ENCODE measurements at regions not wholly inside any gene's neighbourhood (a gene's known extent, or its start where the extent isn't known, plus 50 kb on each side); places are given as distances from the start of the nearest gene placed in this dataset.
A peak's percentile ranks its signal among the peaks of the same experiment; 100 is the strongest.

- Mint-ChIP-seq H3K9me3 (peaks cover 0 to 3% (median 0%) of the 10 kb centered on the region in 7 donors), H3K36me3 (no peaks in the 10 kb centered on the region), H3K4me3 (no peak overlapping the region), H3K27ac (no peak overlapping the region), H3K27me3 (ENCODE audit: low read depth in 3 of 3) (peaks cover 0 to 6% (median 2%) of the 10 kb centered on the region in 3 donors), H3K4me1 (peaks cover 10% of the 10 kb centered on the region)
- H3K9me3 ChIP-seq (replicated peaks in 1 of 2; ENCODE audit: control insufficient read depth in 1 of 2, insufficient read depth in 1 of 2, low read length in 2 of 2), result no peaks in the 10 kb centered on the region
- no peak for TF ChIP-seq CTCF (IDR thresholded peaks at IDR 0.05)
- H2AFZ ChIP-seq (ENCODE audit: insufficient read depth, low read depth, low read length, poor library complexity, severe bottlenecking), result no peak overlapping the region
- no peak overlapping the region for H3K9ac ChIP-seq (ENCODE audit: insufficient read depth, low read length, poor library complexity, severe bottlenecking)
- H3K4me1 ChIP-seq (ENCODE audit: control insufficient read depth in 1 of 2, insufficient read depth in 2 of 2, low read length in 2 of 2), result no peaks in the 10 kb centered on the region
- H3K27me3 ChIP-seq (ENCODE audit: control insufficient read depth in 2 of 2, insufficient read depth in 2 of 2, low read length in 2 of 2), result no peaks in the 10 kb centered on the region
- no peaks in the 10 kb centered on the region for H4K20me1 ChIP-seq (ENCODE audit: insufficient read depth, low read length)
- intact Hi-C loops (cut with micrococcal nuclease), result no loop called here
- no peak overlapping the region for H3K4me3 ChIP-seq (replicated peaks in 1 of 3; ENCODE audit: low read depth in 2 of 3, low read length in 3 of 3)
- DNase-seq, result no peak
- H3K79me2 ChIP-seq (ENCODE audit: insufficient read depth, low read length), result no peaks in the 10 kb centered on the region
- no peak overlapping the region for H3K27ac ChIP-seq (ENCODE audit: low read depth in 1 of 2, low read length in 2 of 2)
- 36% methylated on average over 4 of the region's 4 CpGs for WGBS (ENCODE audit: insufficient coverage)
- H3K36me3 ChIP-seq (replicated peaks in 1 of 2; ENCODE audit: control insufficient read depth in 1 of 2, insufficient read depth in 2 of 2, low read length in 2 of 2), result no peaks in the 10 kb centered on the region
- H3K4me2 ChIP-seq (replicated peaks; ENCODE audit: extremely low read depth, low read length, poor library complexity, severe bottlenecking), result no peak overlapping the region
These were observed 110.4 kb upstream of the KL start for GRCh38 chr13:32905864-32906180.

GRCh38 chr13:32907211-32907610 is 109.0 kb upstream of the KL start:
- Histone ChIP-seq H3K79me2 (ENCODE audit: insufficient read depth, low read length) (no peaks in the 10 kb centered on the region), H3K9me3 (replicated peaks in 1 of 2; ENCODE audit: control insufficient read depth in 1 of 2, insufficient read depth in 1 of 2, low read length in 2 of 2) (no peaks in the 10 kb centered on the region), H3K27me3 (ENCODE audit: control insufficient read depth in 2 of 2, insufficient read depth in 2 of 2, low read length in 2 of 2) (no peaks in the 10 kb centered on the region), H3K36me3 (replicated peaks in 1 of 2; ENCODE audit: control insufficient read depth in 1 of 2, insufficient read depth in 2 of 2, low read length in 2 of 2) (no peaks in the 10 kb centered on the region), H4K20me1 (ENCODE audit: insufficient read depth, low read length) (no peaks in the 10 kb centered on the region), H2AFZ (ENCODE audit: insufficient read depth, low read depth, low read length, poor library complexity, severe bottlenecking) (no peak overlapping the region), H3K9ac (ENCODE audit: insufficient read depth, low read length, poor library complexity, severe bottlenecking) (no peak overlapping the region), H3K4me3 (replicated peaks in 1 of 3; ENCODE audit: low read depth in 2 of 3, low read length in 3 of 3) (no peak overlapping the region), H3K4me1 (ENCODE audit: control insufficient read depth in 1 of 2, insufficient read depth in 2 of 2, low read length in 2 of 2) (no peaks in the 10 kb centered on the region), H3K4me2 (replicated peaks; ENCODE audit: extremely low read depth, low read length, poor library complexity, severe bottlenecking) (no peak overlapping the region), H3K27ac (ENCODE audit: low read depth in 1 of 2, low read length in 2 of 2) (no peak overlapping the region)
- H3K4me3 Mint-ChIP-seq, result no peak overlapping the region
- peaks cover 0 to 6% (median 0%) of the 10 kb centered on the region in 3 donors for H3K27me3 Mint-ChIP-seq (ENCODE audit: low read depth in 3 of 3)
- no peak for TF ChIP-seq CTCF (IDR thresholded peaks at IDR 0.05)
- peak overlapping the region in 1 of 7 donors; percentile 19 for H3K27ac Mint-ChIP-seq
- DNase-seq, result no peak
- no peaks in the 10 kb centered on the region for H3K36me3 Mint-ChIP-seq
- H3K9me3 Mint-ChIP-seq, result no peaks in the 10 kb centered on the region
- 100% methylated on average over 1 of the region's 1 CpG for WGBS (ENCODE audit: insufficient coverage)
- H3K4me1 Mint-ChIP-seq, result peaks cover 10% of the 10 kb centered on the region
- intact Hi-C loops (cut with micrococcal nuclease), result no loop called here

Data from CD14-positive monocyte (primary cell).